ENCODE measurements at regions not wholly inside any gene's neighbourhood (a gene's known extent, or its start where the extent isn't known, plus 50 kb on each side); places are given as distances from the start of the nearest gene placed in this dataset.

DNA sequence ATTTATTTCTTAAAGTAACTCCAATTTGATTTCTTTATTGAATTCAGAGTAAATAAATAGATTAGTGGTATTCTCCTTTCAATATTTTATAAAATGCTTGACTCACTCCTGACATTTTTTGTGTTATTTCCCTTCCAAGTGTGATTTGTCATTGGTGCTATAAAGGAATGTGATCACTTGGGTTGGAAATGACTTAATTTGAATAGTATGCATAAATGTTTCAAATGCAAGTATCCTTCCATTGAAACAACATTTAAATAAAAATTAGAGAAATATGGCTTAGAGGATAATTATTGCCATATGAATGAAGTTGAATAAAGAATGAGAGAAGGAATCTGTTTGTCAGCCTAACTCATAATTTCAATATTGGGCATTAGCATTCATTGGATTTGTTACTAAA is 182.7 kb downstream of the PABPC4L start:
- no peak overlapping the region for H2BK12ac ChIP-seq (ENCODE audit: low read length)
- no peak overlapping the region for H4K91ac ChIP-seq (ENCODE audit: low read depth, low read length, poor library complexity)
- no peak overlapping the region for H2AK5ac ChIP-seq (ENCODE audit: low read depth, low read length)
- no peak overlapping the region for H2BK120ac ChIP-seq (ENCODE audit: low read depth, low read length)
- no peaks in the 10 kb centered on the region for H3K79me1 ChIP-seq (ENCODE audit: low read depth, low read length)
- H2BK5ac ChIP-seq (ENCODE audit: low read length): no peak overlapping the region
- no peak overlapping the region for H3K27ac ChIP-seq (replicated peaks; ENCODE audit: low read length)
- no peaks in the 10 kb centered on the region for H3K27me3 ChIP-seq (ENCODE audit: control insufficient read depth in 3 of 3, insufficient read depth in 3 of 3, low read depth in 1 of 3, low read length in 3 of 3)
- DNase-seq (ENCODE audit: low spot score): no peak
- H3K14ac ChIP-seq (ENCODE audit: low read length): no peak overlapping the region
- no peak overlapping the region for H3K4ac ChIP-seq (ENCODE audit: low read length)
- H3K4me3 ChIP-seq (ENCODE audit: low read length in 2 of 2): no peak overlapping the region
- no peak overlapping the region for H3K4me2 ChIP-seq (ENCODE audit: insufficient read depth, low read length, poor library complexity, severe bottlenecking)
- no peaks in the 10 kb centered on the region for H3K9me3 ChIP-seq (replicated peaks in 1 of 2; ENCODE audit: control insufficient read depth in 2 of 2, insufficient read depth in 1 of 2, low read depth in 1 of 2, low read length in 2 of 2)
- H4K8ac ChIP-seq (ENCODE audit: low read depth, low read length): no peak overlapping the region
- no peaks in the 10 kb centered on the region for H3K36me3 ChIP-seq (replicated peaks in 1 of 2; ENCODE audit: control insufficient read depth in 2 of 2, insufficient read depth in 2 of 2, low read length in 2 of 2)
- no peaks in the 10 kb centered on the region for H3K4me1 ChIP-seq (ENCODE audit: control insufficient read depth in 2 of 2, insufficient read depth in 1 of 2, low read depth in 1 of 2, low read length in 2 of 2)
- H3K18ac ChIP-seq (ENCODE audit: low read length): no peak overlapping the region
- H3K23ac ChIP-seq (ENCODE audit: low read depth, low read length, poor library complexity): no peak overlapping the region
- no peak overlapping the region for H2AFZ ChIP-seq (ENCODE audit: low read length)
- no peak overlapping the region for H3K9ac ChIP-seq (ENCODE audit: low read depth, low read length, poor library complexity)
- no peak overlapping the region for H2BK15ac ChIP-seq (ENCODE audit: low read length)

DNA sequence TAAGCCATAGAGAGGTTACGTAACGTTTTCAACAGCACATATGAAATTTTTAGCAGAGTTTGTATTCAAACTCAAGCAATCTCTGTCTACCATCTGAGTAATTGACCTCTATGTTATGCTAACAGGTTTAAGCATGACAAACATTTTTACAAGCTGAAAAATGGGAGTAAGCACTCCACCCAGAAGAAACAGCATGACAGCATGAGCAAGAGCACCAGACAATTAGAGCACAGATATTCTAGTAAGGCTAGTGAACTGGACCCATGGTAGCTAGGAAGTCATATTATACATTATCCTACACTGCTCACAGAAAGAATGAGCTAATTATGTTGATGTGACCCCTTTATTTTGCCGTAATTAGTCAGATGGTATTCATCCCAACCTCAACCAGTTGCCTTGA is 200.5 kb downstream of the PABPC4L start:
- H3K23ac ChIP-seq (ENCODE audit: low read depth, low read length, poor library complexity): no peak overlapping the region
- no peak overlapping the region for H3K27ac ChIP-seq (replicated peaks; ENCODE audit: low read length)
- H2AFZ ChIP-seq (ENCODE audit: low read length): no peak overlapping the region
- H3K27me3 ChIP-seq (ENCODE audit: control insufficient read depth in 3 of 3, insufficient read depth in 3 of 3, low read depth in 1 of 3, low read length in 3 of 3): no peaks in the 10 kb centered on the region
- no peak overlapping the region for H3K4me3 ChIP-seq (ENCODE audit: low read length in 2 of 2)
- no peak overlapping the region for H2AK5ac ChIP-seq (ENCODE audit: low read depth, low read length)
- H3K9me3 ChIP-seq (replicated peaks in 1 of 2; ENCODE audit: control insufficient read depth in 2 of 2, insufficient read depth in 1 of 2, low read depth in 1 of 2, low read length in 2 of 2): no peaks in the 10 kb centered on the region
- no peak overlapping the region for H2BK12ac ChIP-seq (ENCODE audit: low read length)
- WGBS, 2 donors (ENCODE audit: extremely low coverage in 2 of 2, insufficient read length in 2 of 2, insufficient replicate concordance in 1 of 2): no CpG with 5 or more reads among the region's 3 CpGs
- no peak overlapping the region for H4K91ac ChIP-seq (ENCODE audit: low read depth, low read length, poor library complexity)
- H2BK5ac ChIP-seq (ENCODE audit: low read length): no peak overlapping the region
- no peak overlapping the region for H3K18ac ChIP-seq (ENCODE audit: low read length)
- H3K4me2 ChIP-seq (ENCODE audit: insufficient read depth, low read length, poor library complexity, severe bottlenecking): no peak overlapping the region
- no peaks in the 10 kb centered on the region for H3K4me1 ChIP-seq (ENCODE audit: control insufficient read depth in 2 of 2, insufficient read depth in 1 of 2, low read depth in 1 of 2, low read length in 2 of 2)
- no peak overlapping the region for H3K4ac ChIP-seq (ENCODE audit: low read length)
- H3K36me3 ChIP-seq (replicated peaks in 1 of 2; ENCODE audit: control insufficient read depth in 2 of 2, insufficient read depth in 2 of 2, low read length in 2 of 2): no peaks in the 10 kb centered on the region
- H2BK15ac ChIP-seq (ENCODE audit: low read length): no peak overlapping the region
- no peak overlapping the region for H3K14ac ChIP-seq (ENCODE audit: low read length)
- no peak overlapping the region for H2BK120ac ChIP-seq (ENCODE audit: low read depth, low read length)
- H3K79me1 ChIP-seq (ENCODE audit: low read depth, low read length): no peaks in the 10 kb centered on the region
- H4K8ac ChIP-seq (ENCODE audit: low read depth, low read length): no peak overlapping the region
- H3K9ac ChIP-seq (ENCODE audit: low read depth, low read length, poor library complexity): no peak overlapping the region
- no peak for DNase-seq (ENCODE audit: low spot score)

DNA sequence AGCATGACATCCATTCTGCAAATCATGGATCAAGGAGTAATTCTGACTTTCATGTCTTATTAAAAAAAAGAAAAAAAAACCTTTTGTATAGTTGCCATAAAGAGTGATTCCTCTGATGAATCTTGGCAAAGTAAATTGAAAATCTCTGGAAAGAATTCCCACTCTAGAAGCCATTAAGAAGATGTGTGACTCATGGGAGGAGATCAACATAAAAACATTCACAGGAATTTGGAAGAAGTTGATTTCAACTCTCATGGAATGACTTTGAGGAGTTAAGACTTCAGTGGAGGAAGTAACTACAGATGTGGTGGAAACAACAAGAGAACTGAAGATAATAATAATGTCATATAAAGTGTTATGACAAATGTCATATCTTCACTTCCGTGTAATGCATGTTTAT is 204.2 kb downstream of the PABPC4L start:
- no peak overlapping the region for H3K18ac ChIP-seq (ENCODE audit: low read length)
- no peak overlapping the region for H4K91ac ChIP-seq (ENCODE audit: low read depth, low read length, poor library complexity)
- no peak overlapping the region for H2BK120ac ChIP-seq (ENCODE audit: low read depth, low read length)
- no peak overlapping the region for H2AK5ac ChIP-seq (ENCODE audit: low read depth, low read length)
- no peaks in the 10 kb centered on the region for H3K79me1 ChIP-seq (ENCODE audit: low read depth, low read length)
- no CpG with 5 or more reads among the region's 1 CpG for WGBS, 2 donors (ENCODE audit: extremely low coverage in 2 of 2, insufficient read length in 2 of 2, insufficient replicate concordance in 1 of 2)
- H3K14ac ChIP-seq (ENCODE audit: low read length): no peak overlapping the region
- H3K4me2 ChIP-seq (ENCODE audit: insufficient read depth, low read length, poor library complexity, severe bottlenecking): no peak overlapping the region
- peaks cover 0 to 2% of the 10 kb centered on the region in 2 donors for H3K9me3 ChIP-seq (replicated peaks in 1 of 2; ENCODE audit: control insufficient read depth in 2 of 2, insufficient read depth in 1 of 2, low read depth in 1 of 2, low read length in 2 of 2)
- H3K27me3 ChIP-seq (ENCODE audit: control insufficient read depth in 3 of 3, insufficient read depth in 3 of 3, low read depth in 1 of 3, low read length in 3 of 3): no peaks in the 10 kb centered on the region
- H2BK15ac ChIP-seq (ENCODE audit: low read length): no peak overlapping the region
- H2BK5ac ChIP-seq (ENCODE audit: low read length): no peak overlapping the region
- no peak overlapping the region for H3K4me3 ChIP-seq (ENCODE audit: low read length in 2 of 2)
- H3K36me3 ChIP-seq (replicated peaks in 1 of 2; ENCODE audit: control insufficient read depth in 2 of 2, insufficient read depth in 2 of 2, low read length in 2 of 2): peaks cover 0 to 1% of the 10 kb centered on the region in 2 donors
- no peak overlapping the region for H3K27ac ChIP-seq (replicated peaks; ENCODE audit: low read length)
- H3K23ac ChIP-seq (ENCODE audit: low read depth, low read length, poor library complexity): no peak overlapping the region
- no peak overlapping the region for H4K8ac ChIP-seq (ENCODE audit: low read depth, low read length)
- no peak overlapping the region for H3K4ac ChIP-seq (ENCODE audit: low read length)
- no peak overlapping the region for H3K9ac ChIP-seq (ENCODE audit: low read depth, low read length, poor library complexity)
- no peak for DNase-seq (ENCODE audit: low spot score)
- H2BK12ac ChIP-seq (ENCODE audit: low read length): no peak overlapping the region
- H2AFZ ChIP-seq (ENCODE audit: low read length): no peak overlapping the region
- H3K4me1 ChIP-seq (ENCODE audit: control insufficient read depth in 2 of 2, insufficient read depth in 1 of 2, low read depth in 1 of 2, low read length in 2 of 2): no peaks in the 10 kb centered on the region

DNA sequence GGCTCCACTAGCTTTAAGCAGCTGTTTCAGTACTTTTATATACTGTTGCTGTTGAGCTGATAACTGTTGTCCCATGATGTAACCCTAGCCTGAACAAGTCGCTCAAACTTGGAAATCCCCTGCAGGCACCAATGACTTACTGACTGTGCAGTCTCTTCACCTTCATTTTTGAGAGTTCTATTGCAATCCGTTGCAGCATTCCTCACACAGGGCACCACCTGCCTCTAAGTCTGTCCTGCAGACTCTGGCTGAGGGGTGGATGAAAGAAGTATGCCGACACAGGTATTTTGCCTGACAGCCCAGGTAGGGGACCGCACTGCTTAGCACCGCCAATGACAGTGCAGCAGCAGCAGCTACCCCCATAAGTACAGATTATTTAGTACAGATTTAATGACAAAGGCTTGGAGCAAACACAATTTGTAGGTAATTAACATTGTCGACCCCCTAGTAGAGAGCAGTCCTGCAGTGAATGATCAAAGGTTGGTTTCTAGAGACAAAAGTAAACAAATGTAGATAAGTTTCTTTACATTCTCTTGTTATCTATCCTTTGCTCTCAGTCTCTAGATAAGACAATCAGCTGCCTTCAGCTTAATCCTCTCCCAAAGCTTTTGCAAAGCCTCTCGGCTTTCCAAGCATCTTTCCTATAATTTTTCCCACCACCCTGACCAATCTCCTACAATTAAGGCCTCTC is 205.0 kb downstream of the PABPC4L start:
- Histone ChIP-seq H3K9me3 (replicated peaks in 1 of 2; ENCODE audit: control insufficient read depth in 2 of 2, insufficient read depth in 1 of 2, low read depth in 1 of 2, low read length in 2 of 2) (peaks cover 0 to 2% of the 10 kb centered on the region in 2 donors), H3K4me2 (ENCODE audit: insufficient read depth, low read length, poor library complexity, severe bottlenecking) (no peak overlapping the region), H3K18ac (ENCODE audit: low read length) (no peak overlapping the region), H4K8ac (ENCODE audit: low read depth, low read length) (no peak overlapping the region), H3K9ac (ENCODE audit: low read depth, low read length, poor library complexity) (no peak overlapping the region), H2BK12ac (ENCODE audit: low read length) (no peak overlapping the region), H2BK15ac (ENCODE audit: low read length) (no peak overlapping the region), H2AK5ac (ENCODE audit: low read depth, low read length) (no peak overlapping the region), H3K27me3 (ENCODE audit: control insufficient read depth in 3 of 3, insufficient read depth in 3 of 3, low read depth in 1 of 3, low read length in 3 of 3) (no peaks in the 10 kb centered on the region), H3K4me1 (ENCODE audit: control insufficient read depth in 2 of 2, insufficient read depth in 1 of 2, low read depth in 1 of 2, low read length in 2 of 2) (no peaks in the 10 kb centered on the region), H4K91ac (ENCODE audit: low read depth, low read length, poor library complexity) (no peak overlapping the region), H3K27ac (replicated peaks; ENCODE audit: low read length) (no peak overlapping the region), H2AFZ (ENCODE audit: low read length) (no peak overlapping the region), H3K79me1 (ENCODE audit: low read depth, low read length) (no peaks in the 10 kb centered on the region), H3K23ac (ENCODE audit: low read depth, low read length, poor library complexity) (no peak overlapping the region), H3K4ac (ENCODE audit: low read length) (no peak overlapping the region), H2BK5ac (ENCODE audit: low read length) (no peak overlapping the region), H3K14ac (ENCODE audit: low read length) (no peak overlapping the region), H3K4me3 (ENCODE audit: low read length in 2 of 2) (no peak overlapping the region), H2BK120ac (ENCODE audit: low read depth, low read length) (no peak overlapping the region), H3K36me3 (replicated peaks in 1 of 2; ENCODE audit: control insufficient read depth in 2 of 2, insufficient read depth in 2 of 2, low read length in 2 of 2) (peaks cover 0 to 2% of the 10 kb centered on the region in 2 donors)
- no peak for DNase-seq (ENCODE audit: low spot score)
- WGBS, 2 donors (ENCODE audit: extremely low coverage in 2 of 2, insufficient read length in 2 of 2, insufficient replicate concordance in 1 of 2): no CpG with 5 or more reads among the region's 7 CpGs
